Neural cell (in vitro differentiated cells): ENCODE measurements at regions not wholly inside any gene's neighbourhood (a gene's known extent, or its start where the extent isn't known, plus 50 kb on each side); places are given as distances from the start of the nearest gene placed in this dataset.

Experiments
- H2AFZ ChIP-seq: fragments of 200-600, 300-800 bp; sonication (generic), shearing (Covaris generic); 2 replicates; pipeline ENCODE4 v1.6.0; 2014; ENCODE audit warnings: low read depth, mild to moderate bottlenecking, antibody characterized with exemption, low read length, moderate library complexity
- H3F3A ChIP-seq: fragments of 200-600 bp; shearing (Covaris generic); 2 replicates; pipeline ENCODE4 v1.6.1; 2016; ENCODE audit warnings: mild to moderate bottlenecking, moderate library complexity, mixed read lengths, antibody characterized with exemption, low read length; ENCODE audit not compliant: insufficient read depth, poor library complexity, severe bottlenecking
- H3K27ac ChIP-seq: fragments of 200-600, 300-800 bp; sonication (generic), shearing (Covaris generic); 2 replicates; pipeline ENCODE4 v1.5.1; 2014; ENCODE audit warnings: mild to moderate bottlenecking, low read length, moderate library complexity
- H3K27me3 ChIP-seq: fragments of 300-800, 200-600 bp; sonication (generic), shearing (Covaris generic); 2 replicates; pipeline ENCODE4 v1.6.0; 2014; ENCODE audit warnings: mild to moderate bottlenecking, low read depth, low read length, moderate library complexity; ENCODE audit not compliant: insufficient read depth
- H3K36me3 ChIP-seq: fragments of 300-800, 200-600 bp; sonication (generic), shearing (Covaris generic); 2 replicates; pipeline ENCODE4 v1.5.1; 2014; ENCODE audit warnings: mild to moderate bottlenecking, antibody characterized with exemption, low read length, moderate library complexity; ENCODE audit not compliant: insufficient read depth
- H3K4me2 ChIP-seq: fragments of 300-800, 200-600 bp; sonication (generic), shearing (Covaris generic); 2 replicates; pipeline ENCODE4 v1.6.0; 2014; ENCODE audit warnings: mild to moderate bottlenecking, low read length
- H3K4me3 ChIP-seq: fragments of 300-800, 200-600 bp; sonication (generic), shearing (Covaris generic); 2 replicates; pipeline ENCODE4 v1.5.1; 2014; ENCODE audit warnings: mild to moderate bottlenecking, low read length, moderate library complexity
- H3K79me2 ChIP-seq: fragments of 200-600 bp; shearing (Covaris generic); replicated peaks from 2 replicates; pipeline ENCODE4 v1.6.0; 2014; ENCODE audit warnings: mild to moderate bottlenecking, low read length, moderate library complexity; ENCODE audit not compliant: insufficient read depth
- H3K9ac ChIP-seq: fragments of 300-800, 200-600 bp; sonication (generic), shearing (Covaris generic); 2 replicates; pipeline ENCODE4 v1.6.1; 2016; ENCODE audit warnings: mild to moderate bottlenecking, low read length, mixed read lengths
- H3K9me2 ChIP-seq: fragments of 200-600 bp; shearing (Covaris generic); 2 replicates; pipeline ENCODE4 v1.6.1; 2016; ENCODE audit warnings: mild to moderate bottlenecking, low read length, mixed read lengths; ENCODE audit not compliant: insufficient read depth
- H3K9me3 ChIP-seq: fragments of 200-600, 300-800 bp; sonication (generic), shearing (Covaris generic); 2 replicates; pipeline ENCODE4 v1.6.1; 2016; ENCODE audit warnings: mild to moderate bottlenecking, mixed run types, low read length, moderate library complexity, mixed read lengths
- H4K20me1 ChIP-seq: fragments of 200-600 bp; shearing (Covaris generic); 2 replicates; pipeline ENCODE4 v1.6.1; 2016; ENCODE audit warnings: mild to moderate bottlenecking, mixed run types; ENCODE audit not compliant: insufficient read depth
- CTCF ChIP-seq: fragments of 450-650 bp; IDR thresholded peaks from 2 replicates; pipeline ENCODE4 v1.5.1; 2014; ENCODE audit warnings: antibody characterized with exemption, mild to moderate bottlenecking, moderate library complexity; ENCODE audit not compliant: poor library complexity, severe bottlenecking
- EP300 ChIP-seq: fragments of 450-650 bp; conservative IDR thresholded peaks from 2 replicates; pipeline ENCODE4 v1.6.1; 2014; ENCODE audit warnings: antibody characterized with exemption, mild to moderate bottlenecking, moderate library complexity; ENCODE audit not compliant: poor library complexity, severe bottlenecking
- EZH2 ChIP-seq: fragments of 200-600, 300-800 bp; shearing (Covaris generic), sonication (generic); IDR thresholded peaks from 2 replicates; pipeline ENCODE4 v1.6.1; 2014; ENCODE audit warnings: antibody characterized with exemption, low read length, borderline replicate concordance, mild to moderate bottlenecking; ENCODE audit not compliant: insufficient read depth, poor library complexity, severe bottlenecking
- MXI1 ChIP-seq: fragments of 450-650 bp; conservative IDR thresholded peaks from 2 replicates; pipeline ENCODE4 v1.6.1; 2014; ENCODE audit warnings: antibody characterized with exemption, mild to moderate bottlenecking; ENCODE audit not compliant: poor library complexity, severe bottlenecking
- POLR2AphosphoS5 ChIP-seq: IDR thresholded peaks from 2 replicates; pipeline ENCODE4 v1.6.1; 2012
- RAD21 ChIP-seq: fragments of 450-650 bp; conservative IDR thresholded peaks from 2 replicates; pipeline ENCODE4 v1.6.1; 2014; ENCODE audit warnings: antibody characterized with exemption, mild to moderate bottlenecking, moderate library complexity
- REST ChIP-seq: IDR thresholded peaks from 2 replicates; pipeline ENCODE4 v1.6.1; 2012; ENCODE audit warnings: borderline replicate concordance
- SMC3 ChIP-seq: fragments of 450-650 bp; conservative IDR thresholded peaks from 2 replicates; pipeline ENCODE4 v1.6.1; 2014; ENCODE audit warnings: antibody characterized with exemption, mild to moderate bottlenecking, moderate library complexity; ENCODE audit not compliant: poor library complexity
- TAF1 ChIP-seq: IDR thresholded peaks from 2 replicates; pipeline ENCODE4 v1.6.1; 2012; ENCODE audit warnings: low read depth

- Histone ChIP-seq H4K20me1 (no peaks in the 10 kb centered on the region), H3K27ac (no peak overlapping the region), H3K9ac (no peak overlapping the region), H3K9me3 (no peaks in the 10 kb centered on the region), H3K9me2 (no peaks in the 10 kb centered on the region), H3K4me2 (no peak overlapping the region), H2AFZ (no peak overlapping the region), H3K4me3 (no peak overlapping the region), H3K36me3 (no peaks in the 10 kb centered on the region), H3F3A (no peaks in the 10 kb centered on the region), H3K79me2 (no peaks in the 10 kb centered on the region), H3K27me3 (no peaks in the 10 kb centered on the region)
- TF ChIP-seq EZH2 (no peak), EP300 (no peak), TAF1 (no peak), MXI1 (no peak), REST (no peak), SMC3 (no peak), RAD21 (no peak)
These were observed 161.5 kb downstream of the SOX3 start for GRCh38 chrX:140343226-140343868.

GRCh38 chrX:140342410-140342809, 162.5 kb downstream of the SOX3 start:
- H3F3A ChIP-seq, result no peaks in the 10 kb centered on the region
- H3K36me3 ChIP-seq, result no peaks in the 10 kb centered on the region
- H4K20me1 ChIP-seq, result no peaks in the 10 kb centered on the region
- H3K4me3 ChIP-seq, result no peak overlapping the region
- H3K4me2 ChIP-seq, result no peak overlapping the region
- no peak overlapping the region for H3K9ac ChIP-seq
- no peaks in the 10 kb centered on the region for H3K27me3 ChIP-seq
- TF ChIP-seq REST (no peak), POLR2AphosphoS5 (no peak), CTCF (no peak), TAF1 (no peak), MXI1 (no peak), SMC3 (no peak), EP300 (no peak), EZH2 (no peak), RAD21 (no peak)
- no peaks in the 10 kb centered on the region for H3K9me2 ChIP-seq
- H3K79me2 ChIP-seq, result no peaks in the 10 kb centered on the region
- H3K9me3 ChIP-seq, result no peaks in the 10 kb centered on the region
- H3K27ac ChIP-seq, result no peak overlapping the region
- H2AFZ ChIP-seq, result no peak overlapping the region
